ENCODE measurements at regions not wholly inside any gene's neighbourhood (a gene's known extent, or its start where the extent isn't known, plus 50 kb on each side); places are given as distances from the start of the nearest gene placed in this dataset.

DNA sequence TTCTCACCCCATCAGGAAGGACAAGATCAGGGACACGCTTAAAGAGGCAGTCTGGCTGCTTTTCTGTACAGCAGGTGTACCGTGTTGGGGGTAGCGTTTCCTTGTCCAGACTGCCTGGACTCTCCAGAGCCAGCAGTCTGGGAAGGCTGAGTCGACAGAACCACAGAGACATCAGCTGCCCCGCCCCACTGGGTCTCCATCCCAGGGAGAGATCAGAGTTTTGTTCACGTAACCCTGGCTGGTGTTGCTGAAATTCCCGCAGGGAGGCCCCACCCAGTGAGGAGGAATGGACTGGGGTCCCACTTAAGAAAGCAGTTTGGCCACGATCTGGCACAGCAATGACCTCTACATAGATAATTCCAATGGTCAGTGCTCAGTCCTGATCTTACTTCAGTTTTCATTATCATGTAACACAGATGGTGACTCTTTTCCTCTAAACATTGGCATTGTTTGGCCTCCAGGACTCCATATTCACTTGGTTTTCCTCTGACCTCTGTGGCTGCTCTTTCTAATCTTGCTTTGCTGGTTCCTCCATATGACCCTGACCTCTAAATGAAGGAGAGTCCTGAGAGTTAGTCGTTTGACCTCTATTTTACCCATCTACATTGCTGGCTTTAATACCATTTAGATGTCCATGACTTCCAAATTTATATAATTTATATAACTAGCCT lies 89.6 kb upstream of the LRRC55 start:
- Histone ChIP-seq H3K27ac (no peak overlapping the region), H3K4me3 (no peak overlapping the region), H3K4me1 (no peaks in the 10 kb centered on the region), H3K27me3 (no peaks in the 10 kb centered on the region), H3K36me3 (no peaks in the 10 kb centered on the region), H3K9me3 (replicated peaks) (no peaks in the 10 kb centered on the region)
- DNase-seq: no peak

DNA sequence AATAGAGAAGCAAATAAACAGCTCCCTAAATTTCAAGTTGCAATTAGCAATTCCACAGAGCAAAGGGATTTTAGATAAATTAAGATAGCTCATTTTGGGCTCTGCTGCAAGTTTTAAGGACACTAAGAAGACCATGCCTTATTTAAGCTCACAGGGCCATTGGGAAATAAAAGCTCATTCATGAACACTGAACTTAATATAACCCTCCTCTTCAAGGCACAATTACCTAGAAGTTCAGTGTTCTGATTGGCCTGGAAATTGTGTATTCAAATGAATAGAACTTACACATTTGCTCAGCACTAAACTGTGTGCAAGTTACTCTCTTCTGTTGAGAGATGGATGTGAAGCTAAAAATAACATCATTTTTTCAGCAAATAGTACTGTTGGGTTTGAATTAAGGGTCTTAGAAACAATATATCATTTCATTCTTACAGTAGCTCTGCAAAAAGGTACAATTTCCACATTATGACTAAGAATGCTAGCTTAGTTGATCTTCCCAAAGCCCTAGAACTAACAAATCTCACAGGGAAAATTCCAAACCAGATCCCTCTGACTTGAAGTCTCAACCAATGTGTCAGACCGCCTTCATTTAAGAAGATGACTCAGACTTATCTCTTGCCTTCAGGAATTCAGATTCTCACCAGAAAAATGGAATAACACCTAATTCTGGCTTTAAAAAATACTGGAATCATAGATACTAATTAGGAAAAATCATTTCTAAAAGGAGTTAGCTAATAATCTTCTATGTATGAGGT lies 87.4 kb upstream of the LRRC55 start:
- no peaks in the 10 kb centered on the region for H3K4me1 ChIP-seq
- no peaks in the 10 kb centered on the region for H3K36me3 ChIP-seq
- no peaks in the 10 kb centered on the region for H3K27me3 ChIP-seq
- no peak overlapping the region for H3K4me3 ChIP-seq
- no peak for DNase-seq
- no peaks in the 10 kb centered on the region for H3K9me3 ChIP-seq (replicated peaks)
- no peak overlapping the region for H3K27ac ChIP-seq

DNA sequence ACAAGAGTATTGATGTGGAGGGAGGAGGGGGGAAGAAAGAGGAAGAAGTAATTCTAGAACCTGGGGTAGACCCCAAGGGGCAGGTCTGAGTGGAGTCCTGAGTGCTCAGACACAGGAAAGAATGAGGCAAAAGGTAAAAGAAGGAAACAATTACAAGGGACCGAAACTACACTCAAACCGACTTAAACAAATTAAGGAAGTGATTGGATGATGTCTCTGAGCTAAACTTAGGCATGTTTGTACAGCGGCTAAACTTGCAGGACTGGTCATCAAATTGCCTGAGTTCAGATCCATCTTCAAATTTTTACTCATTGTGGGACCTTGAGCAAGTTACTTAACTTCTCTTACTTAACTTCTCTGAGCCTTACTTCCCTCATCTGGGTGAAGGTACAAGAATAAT lies 86.3 kb upstream of the LRRC55 start:
- no peaks in the 10 kb centered on the region for H3K9me3 ChIP-seq (replicated peaks)
- H3K27me3 ChIP-seq: no peaks in the 10 kb centered on the region
- no peak overlapping the region for H3K27ac ChIP-seq
- H3K4me1 ChIP-seq: no peaks in the 10 kb centered on the region
- no peak for DNase-seq
- no peaks in the 10 kb centered on the region for H3K36me3 ChIP-seq
- no peak overlapping the region for H3K4me3 ChIP-seq

DNA sequence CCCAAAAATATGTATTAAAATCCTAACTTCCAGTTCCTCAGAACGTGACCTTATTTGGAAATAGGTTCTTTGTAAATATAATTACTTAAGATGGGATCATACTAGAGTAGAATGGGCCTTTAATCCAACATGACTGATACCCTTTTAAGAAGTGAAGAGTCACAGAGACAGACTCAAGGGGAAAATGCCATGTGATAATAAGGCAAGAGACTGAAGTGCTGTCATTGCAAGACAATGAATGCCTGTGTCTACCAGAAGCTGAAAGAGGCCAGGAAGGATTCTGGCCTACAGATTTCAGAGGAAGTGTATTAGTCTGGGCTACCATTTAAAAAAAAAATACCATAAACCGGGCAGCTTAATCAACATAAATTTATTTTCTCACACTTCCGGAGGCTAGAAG lies 85.9 kb upstream of the LRRC55 start:
- no peaks in the 10 kb centered on the region for H3K36me3 ChIP-seq
- no peak overlapping the region for H3K27ac ChIP-seq
- H3K9me3 ChIP-seq (replicated peaks): no peaks in the 10 kb centered on the region
- no peaks in the 10 kb centered on the region for H3K27me3 ChIP-seq
- DNase-seq: no peak
- H3K4me3 ChIP-seq: no peak overlapping the region
- no peaks in the 10 kb centered on the region for H3K4me1 ChIP-seq

DNA sequence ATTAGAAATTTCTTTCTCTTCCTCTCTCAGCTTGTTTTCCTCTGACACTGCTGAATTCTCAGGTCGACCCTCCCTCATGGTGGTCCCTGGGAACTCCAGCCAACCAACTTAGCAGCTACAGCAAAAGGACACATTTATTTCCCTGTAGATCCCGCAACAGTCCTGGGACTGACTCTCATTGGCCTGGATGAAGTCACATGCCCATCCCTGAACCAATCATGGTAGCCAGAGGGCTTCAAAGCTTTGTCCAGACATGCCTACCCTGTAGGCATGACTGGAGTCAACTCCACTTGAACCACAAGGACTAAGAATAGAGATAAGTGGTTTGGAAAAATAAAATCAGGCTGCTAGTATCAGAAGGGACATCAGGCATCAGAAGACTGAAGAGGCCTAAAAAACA lies 84.6 kb upstream of the LRRC55 start:
- no peaks in the 10 kb centered on the region for H3K36me3 ChIP-seq
- no peaks in the 10 kb centered on the region for H3K4me1 ChIP-seq
- H3K27ac ChIP-seq: no peak overlapping the region
- DNase-seq: no peak
- H3K27me3 ChIP-seq: no peaks in the 10 kb centered on the region
- H3K4me3 ChIP-seq: no peak overlapping the region
- no peaks in the 10 kb centered on the region for H3K9me3 ChIP-seq (replicated peaks)

- Histone ChIP-seq H3K27ac (no peak overlapping the region), H3K4me1 (no peaks in the 10 kb centered on the region), H3K4me3 (no peak overlapping the region), H3K36me3 (no peaks in the 10 kb centered on the region), H3K27me3 (no peaks in the 10 kb centered on the region), H3K9me3 (replicated peaks) (no peaks in the 10 kb centered on the region)
- DNase-seq: no peak
Measured at GRCh38 chr11:57098191-57098590, 83.6 kb upstream of the LRRC55 start.

- Histone ChIP-seq H3K4me1 (no peaks in the 10 kb centered on the region), H3K36me3 (no peaks in the 10 kb centered on the region), H3K9me3 (replicated peaks) (no peaks in the 10 kb centered on the region), H3K4me3 (no peak overlapping the region), H3K27ac (no peak overlapping the region), H3K27me3 (no peaks in the 10 kb centered on the region)
- no peak for DNase-seq
Measured at GRCh38 chr11:57100638-57101331, 81.0 kb upstream of the LRRC55 start.

GRCh38 chr11:57103899-57104605 lies 77.7 kb upstream of the LRRC55 start:
- no peaks in the 10 kb centered on the region for H3K9me3 ChIP-seq (replicated peaks)
- H3K4me3 ChIP-seq: no peak overlapping the region
- H3K4me1 ChIP-seq: no peaks in the 10 kb centered on the region
- no peak for DNase-seq
- no peaks in the 10 kb centered on the region for H3K36me3 ChIP-seq
- H3K27me3 ChIP-seq: no peaks in the 10 kb centered on the region; the same call in 1 of the 2 replicates
- H3K27ac ChIP-seq: no peak overlapping the region

DNA sequence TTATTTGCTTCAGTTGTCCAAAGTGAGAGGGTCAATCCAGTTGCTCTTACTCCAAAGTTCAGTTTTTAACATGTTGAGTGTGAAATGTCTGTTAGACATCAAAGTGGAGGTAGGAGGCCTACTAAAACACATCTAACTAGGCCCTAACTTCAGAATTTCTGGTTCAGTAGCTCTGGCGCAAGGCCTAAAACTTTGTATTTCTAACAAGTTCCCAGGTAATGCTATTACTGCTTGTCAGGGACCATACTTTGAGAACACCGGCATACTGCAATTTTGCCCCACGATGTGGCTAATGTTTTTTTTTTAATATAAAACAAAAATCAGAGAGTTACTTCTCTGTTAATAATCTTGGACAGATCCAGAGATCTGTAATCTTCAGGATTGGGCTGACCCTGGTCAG lies 72.4 kb upstream of the LRRC55 start:
- Histone ChIP-seq H3K4me3 (no peak overlapping the region), H3K4me1 (no peaks in the 10 kb centered on the region), H3K27ac (no peak overlapping the region), H3K36me3 (no peaks in the 10 kb centered on the region), H3K9me3 (replicated peaks) (no peaks in the 10 kb centered on the region), H3K27me3 (no peaks in the 10 kb centered on the region; the same call in 1 of the 2 replicates)
- no peak for DNase-seq

- no peaks in the 10 kb centered on the region for H3K9me3 ChIP-seq (replicated peaks)
- H3K36me3 ChIP-seq: no peaks in the 10 kb centered on the region
- H3K4me1 ChIP-seq: no peaks in the 10 kb centered on the region
- no peak for DNase-seq
- no peak overlapping the region for H3K27ac ChIP-seq
- no peak overlapping the region for H3K4me3 ChIP-seq
- no peaks in the 10 kb centered on the region; the same call in 1 of the 2 replicates for H3K27me3 ChIP-seq
Measured at GRCh38 chr11:57111619-57112018, 70.1 kb upstream of the LRRC55 start.

DNA sequence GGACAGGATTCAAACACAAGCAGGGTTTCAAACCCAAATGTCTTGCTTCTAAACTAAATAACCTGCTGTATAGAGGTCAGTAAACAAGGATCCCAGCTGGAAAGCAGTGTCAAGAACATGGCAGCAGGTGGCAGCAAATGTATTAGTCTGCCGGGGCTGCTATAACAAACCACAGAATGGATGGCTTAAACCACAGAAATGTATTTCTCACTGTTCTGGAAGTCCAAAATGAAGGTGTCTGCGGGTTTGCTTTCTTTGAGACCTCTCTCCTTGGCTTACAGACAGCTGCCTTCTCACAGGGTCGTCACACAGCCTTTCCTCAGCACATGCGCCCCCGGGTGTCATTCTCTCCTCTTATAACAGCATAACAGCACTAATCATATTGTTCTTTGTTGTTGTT lies 65.1 kb upstream of the LRRC55 start:
- H3K27me3 ChIP-seq: no peaks in the 10 kb centered on the region; the same call in 1 of the 2 replicates
- H3K4me1 ChIP-seq: no peaks in the 10 kb centered on the region
- H3K4me3 ChIP-seq: no peak overlapping the region
- H3K36me3 ChIP-seq: no peaks in the 10 kb centered on the region
- DNase-seq: peak; percentile 36 to 68
- no peaks in the 10 kb centered on the region for H3K9me3 ChIP-seq (replicated peaks)
- H3K27ac ChIP-seq: no peak overlapping the region

GRCh38 chr11:57120192-57120965 lies 61.4 kb upstream of the LRRC55 start:
- Histone ChIP-seq H3K4me3 (no peak overlapping the region), H3K27ac (no peak overlapping the region), H3K9me3 (replicated peaks) (no peaks in the 10 kb centered on the region), H3K27me3 (no peaks in the 10 kb centered on the region; the same call in 1 of the 2 replicates), H3K4me1 (no peaks in the 10 kb centered on the region), H3K36me3 (no peaks in the 10 kb centered on the region)
- no peak for DNase-seq

DNA sequence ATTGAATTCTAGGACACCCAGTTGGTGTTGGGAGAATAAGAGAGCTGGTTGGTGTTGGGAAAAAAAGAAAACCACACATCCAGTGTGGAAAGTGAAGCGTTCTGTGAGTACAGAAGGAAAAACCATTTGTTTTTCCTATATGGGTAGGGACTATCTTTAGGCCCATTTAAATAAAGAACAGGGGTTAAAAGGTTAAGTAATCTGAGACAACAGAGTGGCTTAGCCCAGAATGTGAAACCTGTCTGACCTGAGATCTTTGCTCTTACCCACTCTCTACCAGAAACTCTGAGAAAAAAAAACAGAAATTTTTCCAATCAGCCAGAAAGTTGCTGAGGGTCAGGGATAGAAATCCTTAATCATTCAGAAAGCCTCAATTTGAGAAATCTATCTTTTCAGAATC lies 59.8 kb upstream of the LRRC55 start:
- no peak overlapping the region for H3K27ac ChIP-seq

DNA sequence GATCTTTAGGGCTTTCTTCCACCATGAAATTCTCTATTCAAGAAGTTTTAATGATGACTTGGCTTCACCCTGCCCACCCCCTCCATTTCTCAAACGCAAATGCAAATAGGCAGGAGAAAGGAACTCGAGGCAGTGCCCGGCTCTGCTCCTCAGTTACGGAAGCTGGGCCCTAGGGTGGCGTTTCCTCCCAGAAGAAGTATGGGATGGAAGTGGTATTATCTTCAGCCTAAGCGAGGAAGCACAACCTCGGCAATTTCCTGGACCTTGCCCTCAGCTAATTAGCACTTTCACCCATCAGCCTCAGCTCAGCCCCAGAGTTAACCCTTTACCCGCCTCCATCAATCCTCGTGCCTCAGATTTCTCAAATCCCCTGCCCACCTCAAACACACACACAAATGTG lies 58.2 kb upstream of the LRRC55 start:
- no peak overlapping the region for H3K27ac ChIP-seq
- no peaks in the 10 kb centered on the region for H3K36me3 ChIP-seq
- H3K4me1 ChIP-seq: no peaks in the 10 kb centered on the region
- no peak overlapping the region for H3K4me3 ChIP-seq
- H3K9me3 ChIP-seq (replicated peaks): no peaks in the 10 kb centered on the region
- no peak for DNase-seq
- H3K27me3 ChIP-seq: peaks cover 3% of the 10 kb centered on the region; the same call in 1 of the 2 replicates

More for the DNA sequence above, 59.8 kb upstream of the LRRC55 start:
- DNase-seq: no peak
- Histone ChIP-seq H3K9me3 (replicated peaks) (no peaks in the 10 kb centered on the region), H3K4me1 (no peaks in the 10 kb centered on the region), H3K4me3 (no peak overlapping the region), H3K36me3 (no peaks in the 10 kb centered on the region), H3K27me3 (peaks cover 2% of the 10 kb centered on the region; the same call in 1 of the 2 replicates)
